SU-DHL-6 (cell line): ENCODE measurements at regions not wholly inside any gene's neighbourhood (a gene's known extent, or its start where the extent isn't known, plus 50 kb on each side); places are given as distances from the start of the nearest gene placed in this dataset.

ENCODE experiments used
- H2AFZ ChIP-seq: fragments of 200-600 bp; sonication (generic); 2 replicates; pipeline ENCODE4 v1.6.1; 2014; ENCODE audit warnings: low read depth, mild to moderate bottlenecking, moderate library complexity, mixed read lengths, antibody characterized with exemption, low read length; ENCODE audit not compliant: severe bottlenecking
- H3F3A ChIP-seq: fragments of 200-600 bp; shearing (Covaris generic); 2 replicates; pipeline ENCODE4 v1.6.0; 2016; ENCODE audit warnings: antibody characterized with exemption, mild to moderate bottlenecking; ENCODE audit not compliant: insufficient read depth
- H3K27ac ChIP-seq: fragments of 200-600 bp; sonication (generic); 2 replicates; pipeline ENCODE4 v1.5.1; 2016; ENCODE audit warnings: low read depth, mild to moderate bottlenecking, low read length, moderate library complexity, mixed read lengths
- H3K27me3 ChIP-seq: fragments of 200-600 bp; sonication (generic), shearing (Covaris generic); 2 replicates; pipeline ENCODE4 v1.6.0; 2014; ENCODE audit warnings: mild to moderate bottlenecking, low read length
- H3K36me3 ChIP-seq: fragments of 200-600 bp; sonication (generic); 2 replicates; pipeline ENCODE4 v1.6.1; 2014; ENCODE audit warnings: mild to moderate bottlenecking, low read length, mixed read lengths
- H3K4me2 ChIP-seq: fragments of 300-600, 200-600 bp; shearing (Covaris generic), sonication (generic); 2 replicates; pipeline ENCODE4 v1.6.0; 2014; ENCODE audit warnings: low read length, low read depth, mild to moderate bottlenecking; ENCODE audit not compliant: poor library complexity, severe bottlenecking
- H3K4me3 ChIP-seq: fragments of 200-600 bp; sonication (generic); 2 replicates; pipeline ENCODE4 v1.5.1; 2014; ENCODE audit warnings: antibody characterized with exemption, low read length, mild to moderate bottlenecking, mixed read lengths; ENCODE audit not compliant: insufficient read depth, poor library complexity, severe bottlenecking
- H3K79me2 ChIP-seq: fragments of 200-600 bp; sonication (generic); 2 replicates; pipeline ENCODE4 v1.6.1; 2014; ENCODE audit warnings: mild to moderate bottlenecking, low read length, moderate library complexity; ENCODE audit not compliant: insufficient read depth
- H3K9ac ChIP-seq: fragments of 200-600 bp; sonication (generic); 2 replicates; pipeline ENCODE4 v1.7.0; 2014; ENCODE audit warnings: mild to moderate bottlenecking, low read length
- H3K9me2 ChIP-seq: fragments of 200-600 bp; sonication (generic); replicated peaks from 2 replicates; pipeline ENCODE4 v1.6.1; 2014; ENCODE audit warnings: low read length; ENCODE audit not compliant: insufficient read depth
- H3K9me3 ChIP-seq: fragments of 200-600 bp; sonication (generic); 2 replicates; pipeline ENCODE4 v1.6.1; 2014; ENCODE audit warnings: low read length, mixed read lengths; ENCODE audit not compliant: insufficient read depth
- H4K20me1 ChIP-seq: fragments of 200-600 bp; sonication (generic); 2 replicates; pipeline ENCODE4 v1.6.1; 2014; ENCODE audit warnings: low read depth, mild to moderate bottlenecking, antibody characterized with exemption, low read length, moderate library complexity, mixed read lengths
- EZH2phosphoT487 ChIP-seq: fragments of 200-600 bp; sonication (generic), shearing (Covaris generic); conservative IDR thresholded peaks from 2 replicates; pipeline ENCODE4 v1.6.1; 2018; ENCODE audit warnings: mild to moderate bottlenecking, antibody characterized with exemption, low read length, moderate library complexity, mixed read lengths
- TF ChIP-seq, protein P1 (sequence below): fragments of 200-600 bp; sonication (generic); IDR thresholded peaks from one replicate; pipeline ENCODE4 v1.5.1; 2017; ENCODE audit warnings: antibody characterized with exemption, mild to moderate bottlenecking, low read length, moderate library complexity; ENCODE audit not compliant: insufficient read depth, poor library complexity, severe bottlenecking

DNA sequence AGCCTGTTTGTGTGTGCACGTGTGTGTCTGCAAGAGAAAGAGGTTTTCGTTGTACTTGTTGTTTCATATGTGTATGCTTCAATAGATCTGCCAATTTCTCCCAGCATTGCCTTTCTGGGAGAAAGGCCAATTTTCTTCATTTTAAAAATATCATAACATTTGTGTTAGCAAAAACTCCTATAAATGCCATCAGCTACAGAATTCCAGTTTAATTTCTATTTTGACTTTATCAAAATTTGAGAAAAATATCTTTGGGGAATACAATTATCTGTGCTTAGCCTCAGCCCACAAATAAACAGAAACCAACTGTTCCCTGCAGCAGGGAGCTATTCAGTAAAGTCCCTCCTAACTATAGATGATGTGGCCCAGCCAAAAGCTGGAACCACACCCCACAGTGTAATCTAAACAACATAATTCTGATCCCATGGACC lies 68.3 kb upstream of the MGMT start:
- no peak overlapping the region for H3K9ac ChIP-seq
- H3K27me3 ChIP-seq: no peaks in the 10 kb centered on the region
- no peaks in the 10 kb centered on the region for H3K36me3 ChIP-seq
- H2AFZ ChIP-seq: no peak overlapping the region
- no peak overlapping the region for H3K4me2 ChIP-seq
- TF ChIP-seq, protein P1, sequence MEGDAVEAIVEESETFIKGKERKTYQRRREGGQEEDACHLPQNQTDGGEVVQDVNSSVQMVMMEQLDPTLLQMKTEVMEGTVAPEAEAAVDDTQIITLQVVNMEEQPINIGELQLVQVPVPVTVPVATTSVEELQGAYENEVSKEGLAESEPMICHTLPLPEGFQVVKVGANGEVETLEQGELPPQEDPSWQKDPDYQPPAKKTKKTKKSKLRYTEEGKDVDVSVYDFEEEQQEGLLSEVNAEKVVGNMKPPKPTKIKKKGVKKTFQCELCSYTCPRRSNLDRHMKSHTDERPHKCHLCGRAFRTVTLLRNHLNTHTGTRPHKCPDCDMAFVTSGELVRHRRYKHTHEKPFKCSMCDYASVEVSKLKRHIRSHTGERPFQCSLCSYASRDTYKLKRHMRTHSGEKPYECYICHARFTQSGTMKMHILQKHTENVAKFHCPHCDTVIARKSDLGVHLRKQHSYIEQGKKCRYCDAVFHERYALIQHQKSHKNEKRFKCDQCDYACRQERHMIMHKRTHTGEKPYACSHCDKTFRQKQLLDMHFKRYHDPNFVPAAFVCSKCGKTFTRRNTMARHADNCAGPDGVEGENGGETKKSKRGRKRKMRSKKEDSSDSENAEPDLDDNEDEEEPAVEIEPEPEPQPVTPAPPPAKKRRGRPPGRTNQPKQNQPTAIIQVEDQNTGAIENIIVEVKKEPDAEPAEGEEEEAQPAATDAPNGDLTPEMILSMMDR: no peak
- no peak for TF ChIP-seq EZH2phosphoT487
- H3K79me2 ChIP-seq: no peaks in the 10 kb centered on the region
- H3K9me2 ChIP-seq: no peaks in the 10 kb centered on the region
- no peak overlapping the region for H3K27ac ChIP-seq
- H3K4me3 ChIP-seq: no peak overlapping the region
- no peaks in the 10 kb centered on the region for H3K9me3 ChIP-seq
- no peaks in the 10 kb centered on the region for H4K20me1 ChIP-seq
- H3F3A ChIP-seq: no peaks in the 10 kb centered on the region

DNA sequence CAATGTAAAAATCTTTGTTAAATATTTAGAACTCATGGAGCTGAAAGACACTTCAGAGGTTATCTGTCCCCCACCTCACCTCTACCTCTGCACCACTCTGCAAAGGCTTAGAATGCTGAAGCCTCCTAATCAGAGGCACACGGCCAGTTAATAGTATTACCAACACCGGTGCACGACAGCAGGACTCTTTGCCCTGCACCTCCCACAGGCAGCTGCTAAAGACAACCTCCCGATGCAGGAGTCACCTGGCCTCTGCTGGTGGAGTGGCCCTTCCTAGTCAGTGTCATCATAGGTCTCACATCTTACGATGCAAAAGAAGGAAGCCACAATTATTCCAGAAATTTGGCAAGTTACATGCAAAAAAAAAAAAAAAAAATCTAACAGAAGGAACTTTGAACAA lies 66.6 kb upstream of the MGMT start:
- no peak for TF ChIP-seq EZH2phosphoT487
- TF ChIP-seq, protein P1: no peak

DNA sequence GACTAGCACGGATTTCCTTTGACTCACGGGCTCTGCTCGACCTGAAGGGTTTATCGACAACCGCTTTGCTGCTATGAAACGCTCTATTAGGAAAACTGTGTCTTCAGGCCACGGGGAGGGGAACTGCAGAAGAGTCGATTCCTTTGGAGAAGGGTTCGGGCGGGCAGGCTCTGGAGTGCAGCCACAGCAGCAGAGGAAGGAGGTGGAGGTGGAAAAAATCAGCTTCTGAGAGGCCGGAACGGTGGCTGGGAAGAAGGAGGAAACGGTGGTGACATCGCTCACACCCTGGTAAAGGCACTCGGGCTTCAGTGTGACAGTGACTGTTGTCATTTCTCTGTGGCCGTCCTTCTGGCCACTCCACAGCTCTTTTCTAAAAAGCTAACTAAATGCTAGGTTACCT lies 64.6 kb upstream of the MGMT start:
- no peaks in the 10 kb centered on the region for H3K9me2 ChIP-seq
- TF ChIP-seq EZH2phosphoT487: no peak
- TF ChIP-seq, protein P1: no peak
- H3K4me2 ChIP-seq: no peak overlapping the region
- no peaks in the 10 kb centered on the region for H4K20me1 ChIP-seq
- H3K9me3 ChIP-seq: no peaks in the 10 kb centered on the region
- no peaks in the 10 kb centered on the region for H3K79me2 ChIP-seq
- H3K9ac ChIP-seq: no peak overlapping the region
- H3K4me3 ChIP-seq: no peak overlapping the region
- H3F3A ChIP-seq: no peaks in the 10 kb centered on the region
- no peaks in the 10 kb centered on the region for H3K36me3 ChIP-seq
- H3K27me3 ChIP-seq: no peaks in the 10 kb centered on the region
- no peak overlapping the region for H2AFZ ChIP-seq
- H3K27ac ChIP-seq: no peak overlapping the region

More for the DNA sequence above, 66.6 kb upstream of the MGMT start:
- no peaks in the 10 kb centered on the region for H3K27me3 ChIP-seq
- H3K9me2 ChIP-seq: no peaks in the 10 kb centered on the region
- no peak overlapping the region for H3K4me3 ChIP-seq
- no peak overlapping the region for H3K27ac ChIP-seq
- H3K79me2 ChIP-seq: no peaks in the 10 kb centered on the region
- no peak overlapping the region for H3K4me2 ChIP-seq
- no peaks in the 10 kb centered on the region for H3F3A ChIP-seq
- H3K9me3 ChIP-seq: no peaks in the 10 kb centered on the region
- no peak overlapping the region for H2AFZ ChIP-seq
- no peaks in the 10 kb centered on the region for H3K36me3 ChIP-seq
- H3K9ac ChIP-seq: no peak overlapping the region
- no peaks in the 10 kb centered on the region for H4K20me1 ChIP-seq
